H7 (cell line): ENCODE measurements at regions not wholly inside any gene's neighbourhood (a gene's known extent, or its start where the extent isn't known, plus 50 kb on each side); places are given as distances from the start of the nearest gene placed in this dataset.

ENCODE experiments used
- DNase-seq: peaks from one replicate; pipeline ENCODE4 v3.0.0; 2012
- H3K27me3 ChIP-seq: 2 replicates; pipeline ENCODE4 v1.6.0; 2011; ENCODE audit warnings: mild to moderate bottlenecking, low read length; ENCODE audit not compliant: control insufficient read depth, insufficient read depth
- H3K36me3 ChIP-seq: replicated peaks from 2 replicates; pipeline ENCODE4 v1.5.1; 2011; ENCODE audit warnings: low read length; ENCODE audit not compliant: control insufficient read depth, insufficient read depth
- H3K4me3 ChIP-seq: 2 replicates; pipeline ENCODE4 v1.5.1; 2011; ENCODE audit warnings: low read depth, mild to moderate bottlenecking, control low read depth, low read length, moderate library complexity; ENCODE audit not compliant: insufficient read depth

DNA sequence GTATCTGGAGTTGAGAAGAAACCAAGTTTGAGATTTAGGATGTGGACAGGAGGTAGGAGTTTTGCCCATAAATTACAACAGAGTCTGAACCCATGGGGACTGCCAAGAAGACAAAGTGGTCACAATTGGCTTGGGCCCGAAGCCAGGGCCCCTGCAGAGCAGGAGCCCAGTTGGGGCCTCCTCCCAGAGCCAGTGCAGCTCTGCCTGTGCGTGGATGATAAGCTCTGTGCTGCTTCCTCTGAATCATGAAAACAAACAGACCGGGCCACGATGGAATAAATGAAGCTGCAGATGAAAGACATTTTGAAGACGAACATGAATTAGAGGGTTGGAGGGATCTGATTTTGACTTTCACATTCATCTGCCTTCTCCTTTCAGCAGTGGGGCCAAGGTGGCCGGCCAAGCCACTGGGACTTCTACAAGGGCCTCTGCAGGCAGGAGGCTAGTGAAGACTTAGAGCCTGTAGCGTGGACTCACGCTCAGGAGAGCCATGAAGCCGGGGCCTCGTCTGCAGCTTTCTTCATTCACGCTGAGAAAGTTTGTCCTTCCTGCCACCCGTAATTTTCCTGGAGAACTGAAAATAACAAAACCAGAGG, 156.8 kb upstream of the LYZL1 start:
- no peaks in the 10 kb centered on the region for H3K36me3 ChIP-seq
- DNase-seq = no peak

GRCh38 chr10:29132551-29133111, 156.2 kb upstream of the LYZL1 start:
- Histone ChIP-seq H3K27me3 (no peaks in the 10 kb centered on the region), H3K4me3 (no peak overlapping the region), H3K36me3 (no peaks in the 10 kb centered on the region)
- peak; percentile 22 for DNase-seq

More for the DNA sequence above, 156.8 kb upstream of the LYZL1 start:
- Histone ChIP-seq H3K27me3 (no peaks in the 10 kb centered on the region), H3K4me3 (no peak overlapping the region)

DNA sequence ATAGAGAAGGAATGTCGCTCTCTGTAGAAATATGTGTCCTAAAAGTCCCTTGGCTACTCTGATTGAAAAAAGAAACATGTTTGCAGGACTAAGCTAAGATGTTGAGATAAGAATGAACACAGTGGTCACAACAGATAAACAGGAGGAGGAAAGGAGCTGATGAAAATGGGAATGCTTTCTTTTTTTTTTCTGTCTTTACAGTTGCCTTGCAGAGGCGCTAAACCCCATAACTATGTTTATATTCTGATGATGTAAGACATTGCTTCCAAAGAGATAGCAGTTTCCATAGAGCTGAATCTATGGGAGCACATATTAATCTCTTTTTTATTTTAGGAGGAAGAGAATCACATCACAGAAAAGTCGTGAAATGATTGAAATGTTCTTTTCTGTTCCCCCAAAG, 153.5 kb upstream of the LYZL1 start:
- Histone ChIP-seq H3K27me3 (no peaks in the 10 kb centered on the region), H3K4me3 (no peak overlapping the region), H3K36me3 (no peaks in the 10 kb centered on the region)
- DNase-seq = no peak

- H3K27me3 ChIP-seq = no peaks in the 10 kb centered on the region
Measured at GRCh38 chr10:29136411-29136810, 152.5 kb upstream of the LYZL1 start.

DNA sequence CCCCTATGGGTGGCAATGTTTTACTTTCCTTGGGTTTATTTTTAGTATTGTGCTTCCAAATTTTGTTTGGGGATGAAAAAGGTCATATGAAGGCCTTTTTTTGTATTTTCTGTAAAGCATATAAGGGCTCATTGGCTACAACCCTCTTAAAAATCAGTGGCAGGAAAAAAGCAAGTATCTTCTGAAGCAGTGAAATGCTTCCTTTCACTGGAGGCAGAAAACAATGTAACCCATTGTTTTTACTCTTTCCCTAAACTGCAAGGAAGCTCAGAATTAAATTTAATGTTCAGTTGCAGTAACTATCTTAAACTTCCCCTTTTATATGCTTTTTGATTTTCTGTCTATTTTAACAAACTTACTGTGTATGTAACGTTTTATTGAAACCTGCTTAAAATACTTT, 148.7 kb upstream of the LYZL1 start:
- H3K27me3 ChIP-seq = no peaks in the 10 kb centered on the region
- H3K4me3 ChIP-seq = no peak overlapping the region
- DNase-seq = no peak
- no peaks in the 10 kb centered on the region for H3K36me3 ChIP-seq

More at GRCh38 chr10:29136411-29136810, 152.5 kb upstream of the LYZL1 start:
- Histone ChIP-seq H3K36me3 (no peaks in the 10 kb centered on the region), H3K4me3 (no peak overlapping the region)
- DNase-seq = no peak

- no peak overlapping the region for H3K4me3 ChIP-seq
- H3K36me3 ChIP-seq = no peaks in the 10 kb centered on the region
- no peak for DNase-seq
- H3K27me3 ChIP-seq = no peaks in the 10 kb centered on the region
Measured at GRCh38 chr10:29140991-29141390, 147.9 kb upstream of the LYZL1 start.

DNA sequence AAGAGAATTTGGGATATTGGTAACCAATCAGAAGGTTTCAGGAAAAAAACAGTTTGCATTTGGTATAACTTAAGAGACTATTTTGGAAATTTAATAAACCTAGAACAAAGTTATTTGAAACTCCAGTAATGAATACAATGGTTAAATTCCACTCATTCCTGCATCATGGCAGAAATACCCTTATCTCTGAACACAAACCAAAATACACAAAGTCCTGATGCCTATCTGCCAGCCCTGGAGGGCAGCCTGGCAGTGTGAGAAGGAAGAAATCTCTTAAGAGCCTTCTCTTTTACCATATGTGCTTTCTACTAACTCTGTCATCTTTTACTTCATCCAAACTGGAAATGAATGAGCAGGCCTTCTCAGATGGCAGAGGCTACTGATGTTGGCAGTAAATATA, 147.1 kb upstream of the LYZL1 start:
- Histone ChIP-seq H3K36me3 (no peaks in the 10 kb centered on the region), H3K4me3 (no peak overlapping the region), H3K27me3 (no peaks in the 10 kb centered on the region)
- no peak for DNase-seq

- H3K4me3 ChIP-seq = peak overlapping the region; percentile 66
- no peaks in the 10 kb centered on the region for H3K27me3 ChIP-seq
- H3K36me3 ChIP-seq = no peaks in the 10 kb centered on the region
- DNase-seq = peak; percentile 53
Measured at GRCh38 chr10:29142516-29143314, 146.2 kb upstream of the LYZL1 start.

- no peaks in the 10 kb centered on the region for H3K27me3 ChIP-seq
- H3K4me3 ChIP-seq = no peak overlapping the region; the same call in 1 of the 2 replicates
- DNase-seq = no peak
- no peaks in the 10 kb centered on the region for H3K36me3 ChIP-seq
Measured at GRCh38 chr10:29144126-29144525, 144.7 kb upstream of the LYZL1 start.

DNA sequence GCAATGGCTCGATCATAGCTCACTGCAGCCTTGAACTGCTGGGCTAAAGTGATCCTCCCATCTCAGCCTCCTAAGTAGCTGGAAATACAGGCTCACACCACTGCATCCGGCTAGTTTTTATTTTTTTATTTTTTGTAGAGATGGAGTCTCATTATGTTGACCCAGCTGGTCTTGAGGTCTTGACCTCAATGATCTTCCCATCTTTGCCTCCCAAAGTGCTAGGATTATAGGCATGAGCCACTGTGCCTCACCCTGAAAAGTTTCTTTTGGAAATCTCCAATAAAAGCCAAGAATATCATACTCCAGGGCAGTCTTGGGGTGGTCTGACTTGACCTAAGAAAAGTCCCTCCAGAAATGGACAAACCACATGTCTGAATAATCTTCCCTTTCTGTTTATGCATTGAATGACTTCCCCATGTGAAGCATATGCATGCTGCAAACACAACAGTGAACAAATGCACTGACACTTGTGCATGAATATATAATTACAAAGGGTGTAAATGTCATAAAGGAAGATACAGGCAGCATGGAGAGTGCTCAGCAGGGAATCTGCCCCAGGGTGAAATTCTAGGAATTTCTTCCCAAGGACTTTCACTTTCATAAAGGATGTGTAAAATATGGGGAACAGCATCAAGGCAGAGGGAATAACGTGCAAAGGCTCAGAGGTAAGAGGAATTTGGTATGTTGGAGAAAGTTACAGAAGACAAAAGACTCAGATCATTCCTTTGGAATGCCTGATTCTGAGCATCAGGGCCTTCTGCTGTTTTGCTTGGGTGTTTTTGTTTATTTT, 142.4 kb upstream of the LYZL1 start:
- DNase-seq = no peak
- Histone ChIP-seq H3K4me3 (no peak overlapping the region), H3K27me3 (no peaks in the 10 kb centered on the region), H3K36me3 (no peaks in the 10 kb centered on the region)

GRCh38 chr10:29150010-29150409, 138.9 kb upstream of the LYZL1 start:
- Histone ChIP-seq H3K4me3 (no peak overlapping the region), H3K27me3 (no peaks in the 10 kb centered on the region), H3K36me3 (no peaks in the 10 kb centered on the region)
- DNase-seq = no peak

DNA sequence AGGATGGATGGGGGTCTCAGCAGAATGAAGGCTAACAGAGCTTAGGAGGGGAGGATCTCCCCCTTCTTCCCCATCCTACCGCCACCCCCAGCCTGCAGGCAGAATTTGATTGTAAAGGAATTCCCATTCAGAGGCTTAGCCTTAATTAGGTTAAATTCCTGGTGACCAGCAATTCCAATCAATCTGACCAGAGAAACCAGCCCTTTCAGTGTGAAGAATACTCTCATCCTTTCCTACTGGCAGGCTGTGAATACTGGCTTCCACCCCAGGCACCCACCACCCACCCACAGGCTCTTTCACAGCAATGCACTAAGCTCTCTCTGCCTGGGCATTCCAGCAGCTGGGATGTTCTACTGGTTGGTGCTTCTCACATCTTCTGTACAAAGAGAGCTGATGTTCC, 137.9 kb upstream of the LYZL1 start:
- DNase-seq = no peak
- H3K4me3 ChIP-seq = no peak overlapping the region
- H3K36me3 ChIP-seq = no peaks in the 10 kb centered on the region
- no peaks in the 10 kb centered on the region for H3K27me3 ChIP-seq

GRCh38 chr10:29157321-29157720, 131.5 kb upstream of the LYZL1 start:
- DNase-seq = no peak
- Histone ChIP-seq H3K36me3 (no peaks in the 10 kb centered on the region), H3K27me3 (no peaks in the 10 kb centered on the region), H3K4me3 (no peak overlapping the region)

- DNase-seq = no peak
- Histone ChIP-seq H3K27me3 (no peaks in the 10 kb centered on the region), H3K36me3 (no peaks in the 10 kb centered on the region), H3K4me3 (no peak overlapping the region)
Measured at GRCh38 chr10:29158066-29158465, 130.8 kb upstream of the LYZL1 start.
